Adrenal gland (tissue), 5 donors: ENCODE measurements at regions not wholly inside any gene's neighbourhood (a gene's known extent, or its start where the extent isn't known, plus 50 kb on each side); places are given as distances from the start of the nearest gene placed in this dataset.

ENCODE experiments used
- POLR2A ChIP-seq, 2 donors: fragments of 450-650 bp; IDR thresholded peaks; one replicate each; pipeline ENCODE4 v1.6.1; 2017; ENCODE audit warnings: antibody characterized with exemption in 2 of 2, mild to moderate bottlenecking in 2 of 2, moderate library complexity in 1 of 2
- TF ChIP-seq, protein P1 (sequence below), 6 experiments: fragments of 450-650 bp in 4 of 6; fragments of 200-600 bp in 2 of 6; sonication (generic) in 1 of 6; IDR thresholded peaks; 1 replicate in 5 of 6; 2 replicates in 1 of 6; pipeline versions ENCODE4 v1.5.1 to v1.8.0; 2016 to 2021; ENCODE audit warnings: antibody characterized with exemption in 6 of 6, mild to moderate bottlenecking in 2 of 6, moderate library complexity in 1 of 6
- donor health status: DM: no; HTN: no; CAD: no.

DNA sequence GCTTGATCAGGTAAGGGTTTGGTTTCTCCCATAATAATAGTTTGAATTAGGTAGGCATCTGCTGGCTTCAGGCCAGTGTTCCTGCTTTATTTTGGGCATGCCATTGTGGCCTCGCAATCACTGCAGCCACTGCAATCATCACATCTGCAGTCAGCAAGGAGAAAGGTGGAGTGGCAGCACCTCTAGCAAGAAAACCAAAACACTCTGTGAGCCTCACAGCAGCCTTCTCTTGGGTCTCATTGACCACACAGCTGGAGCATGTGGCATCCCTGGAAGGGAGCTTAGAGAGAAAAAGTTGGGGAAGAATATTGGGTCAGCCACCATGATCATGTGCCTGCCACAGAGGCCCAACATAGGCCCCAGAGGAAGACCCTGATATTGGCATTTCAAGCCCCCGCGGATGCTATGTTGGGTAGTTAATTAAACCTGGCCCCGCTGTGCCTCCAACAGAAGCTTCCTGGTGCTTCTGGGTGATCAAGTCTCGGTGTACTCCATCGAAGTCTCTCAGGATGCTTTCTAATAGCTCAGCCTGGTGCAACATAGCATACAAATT lies 158.0 kb upstream of the UBE2E1 start:
- TF ChIP-seq, protein P1, sequence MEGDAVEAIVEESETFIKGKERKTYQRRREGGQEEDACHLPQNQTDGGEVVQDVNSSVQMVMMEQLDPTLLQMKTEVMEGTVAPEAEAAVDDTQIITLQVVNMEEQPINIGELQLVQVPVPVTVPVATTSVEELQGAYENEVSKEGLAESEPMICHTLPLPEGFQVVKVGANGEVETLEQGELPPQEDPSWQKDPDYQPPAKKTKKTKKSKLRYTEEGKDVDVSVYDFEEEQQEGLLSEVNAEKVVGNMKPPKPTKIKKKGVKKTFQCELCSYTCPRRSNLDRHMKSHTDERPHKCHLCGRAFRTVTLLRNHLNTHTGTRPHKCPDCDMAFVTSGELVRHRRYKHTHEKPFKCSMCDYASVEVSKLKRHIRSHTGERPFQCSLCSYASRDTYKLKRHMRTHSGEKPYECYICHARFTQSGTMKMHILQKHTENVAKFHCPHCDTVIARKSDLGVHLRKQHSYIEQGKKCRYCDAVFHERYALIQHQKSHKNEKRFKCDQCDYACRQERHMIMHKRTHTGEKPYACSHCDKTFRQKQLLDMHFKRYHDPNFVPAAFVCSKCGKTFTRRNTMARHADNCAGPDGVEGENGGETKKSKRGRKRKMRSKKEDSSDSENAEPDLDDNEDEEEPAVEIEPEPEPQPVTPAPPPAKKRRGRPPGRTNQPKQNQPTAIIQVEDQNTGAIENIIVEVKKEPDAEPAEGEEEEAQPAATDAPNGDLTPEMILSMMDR (IDR thresholded peaks at IDR 0.05) = no peak
- TF ChIP-seq POLR2A (IDR thresholded peaks at IDR 0.05) = no peak
